B cell (primary cell): ENCODE measurements at regions not wholly inside any gene's neighbourhood (a gene's known extent, or its start where the extent isn't known, plus 50 kb on each side); places are given as distances from the start of the nearest gene placed in this dataset.

Experiments used
- ATAC-seq: fragments of 200-7000 bp; cut with Tn5 transposase; one replicate; pipeline ENCODE4 v1.10.0; 2021; ENCODE audit warnings: low read depth, mild to moderate bottlenecking, moderate number of reproducible peaks, moderate library complexity
- CTCF ChIA-PET: fragments of 350-600 bp; sonication (Branson Sonifier 250); formaldehyde crosslinking; loops from one replicate; lab custom pipeline; 2021; ENCODE audit warnings: antibody characterized with exemption, inconsistent platforms; lab: Charles Lee
- POLR2A ChIA-PET: fragments of 350-600 bp; sonication (Branson Sonifier 250); formaldehyde crosslinking; loops from one replicate; lab custom pipeline; 2021; ENCODE audit warnings: antibody characterized with exemption; lab: Charles Lee
- DNase-seq: peaks from one replicate; pipeline ENCODE4 v3.0.0; 2013
- H2AFZ ChIP-seq: 2 replicates; pipeline ENCODE4 v1.6.1; 2012; ENCODE audit warnings: mild to moderate bottlenecking, low read depth, low read length; ENCODE audit not compliant: insufficient read depth, poor library complexity, severe bottlenecking
- H3K27ac ChIP-seq, 2 donors: 1 replicate in 1 of 2; 2 replicates in 1 of 2; pipeline ENCODE4 v1.5.1; 2012 to 2013; ENCODE audit warnings: low read length in 2 of 2, mild to moderate bottlenecking in 2 of 2, moderate library complexity in 1 of 2
- H3K27me3 ChIP-seq, 4 experiments: fragments of 200-600 bp in 1 of 4; sonication (generic) in 1 of 4; replicated peaks in 1 of 4; 1 replicate in 2 of 4; 2 replicates in 2 of 4; pipeline versions ENCODE4 v1.6.1 to v1.7.0; 2013 to 2016; ENCODE audit warnings: low read length in 3 of 4, mild to moderate bottlenecking in 2 of 4, mixed read lengths in 1 of 4, moderate library complexity in 1 of 4; ENCODE audit not compliant: insufficient read depth in 4 of 4, control insufficient read depth in 3 of 4; ENCODE audit errors: control extremely low read depth in 1 of 4
- H3K36me3 ChIP-seq, 2 experiments: replicated peaks in 1 of 2; 1 replicate in 1 of 2; 2 replicates in 1 of 2; pipeline versions ENCODE4 v1.6.1 to v1.7.1; 2013; ENCODE audit warnings: low read length in 1 of 2; ENCODE audit not compliant: insufficient read depth in 2 of 2, control insufficient read depth in 1 of 2; ENCODE audit errors: control extremely low read depth in 1 of 2, extremely low read depth in 1 of 2
- H3K4me1 ChIP-seq, 2 donors: fragments of 200-600 bp in 1 of 2; sonication (generic) in 1 of 2; 1 replicate in 1 of 2; 2 replicates in 1 of 2; pipeline versions ENCODE4 v1.5.1 to v1.6.1; 2013 to 2017; ENCODE audit warnings: low read length in 2 of 2; ENCODE audit not compliant: control insufficient read depth in 2 of 2, insufficient read depth in 2 of 2
- H3K4me2 ChIP-seq: replicated peaks from 2 replicates; pipeline ENCODE3; 2012; ENCODE audit warnings: mild to moderate bottlenecking, low read depth, low read length; ENCODE audit not compliant: poor library complexity, severe bottlenecking
- H3K4me3 ChIP-seq, 5 experiments: fragments of 200-600 bp in 1 of 5; sonication (generic) in 1 of 5; 1 replicate in 3 of 5; 2 replicates in 2 of 5; pipeline versions ENCODE4 v1.5.1 to v1.7.0; 2011 to 2016; ENCODE audit warnings: low read length in 4 of 5, mild to moderate bottlenecking in 4 of 5, low read depth in 2 of 5, control low read depth in 1 of 5, moderate library complexity in 1 of 5; ENCODE audit not compliant: insufficient read depth in 1 of 5; ENCODE audit errors: control extremely low read depth in 1 of 5, extremely low read depth in 1 of 5
- H3K79me2 ChIP-seq: fragments of 200-600 bp; sonication (generic); one replicate; pipeline ENCODE4 v1.6.0; 2016; ENCODE audit warnings: low read length; ENCODE audit not compliant: control insufficient read depth, insufficient read depth
- H3K9ac ChIP-seq: fragments of 200-600 bp; sonication (generic); 2 replicates; pipeline ENCODE4 v1.6.1; 2017; ENCODE audit warnings: mild to moderate bottlenecking, low read length, moderate library complexity
- H3K9me3 ChIP-seq, 3 donors: one replicate each; pipeline versions ENCODE4 v1.6.1 to v1.7.1; 2013; ENCODE audit warnings: low read length in 2 of 3; ENCODE audit not compliant: control insufficient read depth in 2 of 3, insufficient read depth in 1 of 3; ENCODE audit errors: control extremely low read depth in 1 of 3
- H4K20me1 ChIP-seq: 2 replicates; pipeline ENCODE4 v1.6.0; 2012; ENCODE audit warnings: mild to moderate bottlenecking, low read length; ENCODE audit not compliant: insufficient read depth, control insufficient read depth, poor library complexity, severe bottlenecking
- H3K27ac Mint-ChIP-seq: one replicate; pipeline ENCODE4 v1.8.0; 2021; ENCODE audit warnings: mixed read lengths
- H3K27me3 Mint-ChIP-seq: one replicate; pipeline ENCODE4 v1.8.0; 2021; ENCODE audit warnings: mixed read lengths
- H3K4me1 Mint-ChIP-seq: one replicate; pipeline ENCODE4 v1.8.0; 2021; ENCODE audit warnings: mixed read lengths
- H3K4me3 Mint-ChIP-seq: one replicate; pipeline ENCODE4 v1.8.0; 2021; ENCODE audit warnings: mixed read lengths
- H3K9me3 Mint-ChIP-seq: one replicate; pipeline ENCODE4 v1.8.0; 2022; ENCODE audit warnings: mixed read lengths; ENCODE audit not compliant: insufficient read depth
- EZH2 ChIP-seq: IDR thresholded peaks from 2 replicates; pipeline ENCODE4 v1.6.1; 2012; ENCODE audit warnings: borderline replicate concordance, low read depth, mild to moderate bottlenecking, moderate library complexity, low read length; ENCODE audit not compliant: insufficient read depth, poor library complexity, severe bottlenecking
- WGBS: methylation state at CpG from one replicate; pipeline ENCODE4 v1.1.5; 2013; ENCODE audit warnings: missing lambda C conversion rate; ENCODE audit not compliant: insufficient coverage; 5-methylcytosine and 5-hydroxymethylcytosine counted together
- intact Hi-C: fragments of 100-400 bp; cut with micrococcal nuclease; formaldehyde crosslinking; loops from one replicate; pipeline ENCODE4 v1.10.0; 2022
- TF ChIP-seq, protein P1 (sequence below): fragments of 200-600 bp; IDR thresholded peaks from one replicate; pipeline ENCODE4 v1.8.0; 2022; ENCODE audit warnings: antibody characterized with exemption, mild to moderate bottlenecking

DNA sequence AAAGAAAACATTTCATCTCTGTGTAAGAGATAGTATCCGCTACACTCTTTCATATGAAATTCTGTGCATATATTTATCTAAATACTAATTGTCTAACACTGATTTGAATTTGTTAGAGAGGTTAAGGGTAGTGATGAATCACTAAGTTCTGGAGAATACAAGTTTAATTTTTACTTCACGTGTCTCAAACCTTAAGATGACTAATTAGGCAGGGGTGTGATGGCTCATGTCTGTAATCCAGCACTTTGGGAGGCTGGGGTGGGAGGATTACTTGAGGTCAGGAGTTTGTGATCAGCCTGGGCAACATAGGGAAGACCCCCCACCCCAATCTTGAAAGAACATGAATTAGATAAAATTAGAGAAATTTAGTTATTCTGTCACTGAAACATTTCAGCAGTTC lies 2241.9 kb downstream of the PCDH7 start:
- no peak for ATAC-seq
- no peak for DNase-seq
- intact Hi-C loops = no loop called here

DNA sequence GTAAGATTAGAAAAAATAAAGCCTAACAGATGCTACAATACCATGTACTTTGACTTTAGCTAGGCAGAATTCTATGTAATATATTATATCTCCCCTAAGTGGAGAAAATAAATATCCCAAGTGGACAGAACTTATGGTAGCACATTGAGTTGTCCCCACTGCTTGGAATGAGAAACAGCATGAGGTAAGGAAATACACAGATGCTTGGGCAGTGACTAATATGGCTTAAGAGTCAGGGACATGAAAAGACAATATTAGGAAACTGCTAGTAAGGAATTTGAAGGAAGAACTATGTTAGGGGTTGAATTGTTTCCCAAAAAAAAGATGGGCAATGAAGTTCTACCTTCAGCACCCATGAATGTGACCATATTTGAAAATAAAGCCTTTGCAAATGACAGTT lies 2265.1 kb downstream of the PCDH7 start:
- Histone ChIP-seq H4K20me1 (no peaks in the 10 kb centered on the region), H3K4me3 (no peak overlapping the region), H3K79me2 (no peaks in the 10 kb centered on the region), H2AFZ (no peak overlapping the region), H3K4me2 (no peak overlapping the region), H3K36me3 (no peaks in the 10 kb centered on the region), H3K9ac (no peak overlapping the region), H3K27me3 (no peaks in the 10 kb centered on the region), H3K4me1 (no peaks in the 10 kb centered on the region), H3K27ac (no peak overlapping the region), H3K9me3 (no peaks in the 10 kb centered on the region)
- intact Hi-C loops = no loop called here
- Mint-ChIP-seq H3K27ac (no peak overlapping the region), H3K27me3 (no peaks in the 10 kb centered on the region), H3K4me3 (no peak overlapping the region), H3K4me1 (no peaks in the 10 kb centered on the region), H3K9me3 (peaks cover 4% of the 10 kb centered on the region)
- DNase-seq (no peak), ATAC-seq (no peak)
- ChIA-PET CTCF (no interaction called here), POLR2A (no interaction called here)
- TF ChIP-seq, protein P1, sequence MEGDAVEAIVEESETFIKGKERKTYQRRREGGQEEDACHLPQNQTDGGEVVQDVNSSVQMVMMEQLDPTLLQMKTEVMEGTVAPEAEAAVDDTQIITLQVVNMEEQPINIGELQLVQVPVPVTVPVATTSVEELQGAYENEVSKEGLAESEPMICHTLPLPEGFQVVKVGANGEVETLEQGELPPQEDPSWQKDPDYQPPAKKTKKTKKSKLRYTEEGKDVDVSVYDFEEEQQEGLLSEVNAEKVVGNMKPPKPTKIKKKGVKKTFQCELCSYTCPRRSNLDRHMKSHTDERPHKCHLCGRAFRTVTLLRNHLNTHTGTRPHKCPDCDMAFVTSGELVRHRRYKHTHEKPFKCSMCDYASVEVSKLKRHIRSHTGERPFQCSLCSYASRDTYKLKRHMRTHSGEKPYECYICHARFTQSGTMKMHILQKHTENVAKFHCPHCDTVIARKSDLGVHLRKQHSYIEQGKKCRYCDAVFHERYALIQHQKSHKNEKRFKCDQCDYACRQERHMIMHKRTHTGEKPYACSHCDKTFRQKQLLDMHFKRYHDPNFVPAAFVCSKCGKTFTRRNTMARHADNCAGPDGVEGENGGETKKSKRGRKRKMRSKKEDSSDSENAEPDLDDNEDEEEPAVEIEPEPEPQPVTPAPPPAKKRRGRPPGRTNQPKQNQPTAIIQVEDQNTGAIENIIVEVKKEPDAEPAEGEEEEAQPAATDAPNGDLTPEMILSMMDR = no peak
- TF ChIP-seq EZH2 = no peak

More for the DNA sequence above, 2241.9 kb downstream of the PCDH7 start:
- ChIA-PET CTCF (no interaction called here), POLR2A (no interaction called here)
- Histone ChIP-seq H4K20me1 (no peaks in the 10 kb centered on the region), H3K9ac (no peak overlapping the region), H3K4me2 (no peak overlapping the region), H3K79me2 (no peaks in the 10 kb centered on the region), H3K4me1 (no peaks in the 10 kb centered on the region), H3K4me3 (no peak overlapping the region), H3K36me3 (no peaks in the 10 kb centered on the region), H3K27me3 (no peaks in the 10 kb centered on the region), H3K27ac (no peak overlapping the region), H3K9me3 (no peaks in the 10 kb centered on the region), H2AFZ (no peak overlapping the region)
- H3K27me3 Mint-ChIP-seq = no peaks in the 10 kb centered on the region
- no peaks in the 10 kb centered on the region for H3K4me1 Mint-ChIP-seq
- H3K4me3 Mint-ChIP-seq = no peak overlapping the region
- TF ChIP-seq, protein P1 = no peak
- no peak for TF ChIP-seq EZH2
- H3K27ac Mint-ChIP-seq = no peak overlapping the region
- peaks cover 2% of the 10 kb centered on the region for H3K9me3 Mint-ChIP-seq
- 60% methylated on average over 1 of the region's 2 CpGs for WGBS
